ENCODE measurements at regions not wholly inside any gene's neighbourhood (a gene's known extent, or its start where the extent isn't known, plus 50 kb on each side); places are given as distances from the start of the nearest gene placed in this dataset.

DNA sequence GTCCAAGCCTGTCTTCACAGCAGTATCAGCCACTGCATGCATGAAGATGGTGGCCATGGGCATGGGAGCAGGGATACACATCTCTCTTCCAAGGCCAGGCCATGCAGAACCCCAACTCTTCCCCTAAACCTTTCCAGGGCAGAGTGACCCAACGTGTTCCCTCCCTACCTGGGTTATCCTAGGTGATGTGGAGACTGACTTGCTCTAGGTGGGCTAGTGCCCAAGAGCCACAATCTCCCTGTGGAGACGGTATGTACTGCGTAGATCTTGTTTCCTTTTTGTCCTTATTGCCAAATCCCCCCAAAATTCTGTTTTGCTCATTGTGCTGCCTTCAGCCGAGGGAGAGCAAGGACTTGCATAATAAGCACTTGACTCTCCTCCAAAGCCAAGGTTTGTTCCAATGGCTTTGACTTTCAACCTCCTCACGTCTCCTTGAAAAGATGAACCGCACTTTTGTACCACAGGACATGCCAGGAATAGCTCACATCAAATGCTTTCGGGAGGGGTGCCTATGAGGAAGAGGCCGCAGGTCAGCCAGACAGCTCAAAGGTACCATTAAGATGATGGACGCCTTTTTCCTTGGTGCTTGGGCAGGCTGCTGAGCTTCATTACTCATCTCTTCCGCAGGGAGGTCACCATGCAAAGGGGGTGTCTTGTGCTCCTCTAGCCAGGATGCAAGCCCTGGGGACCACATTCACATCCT, 76.2 kb upstream of the GLI2 start:
- TF ChIP-seq, protein P1, sequence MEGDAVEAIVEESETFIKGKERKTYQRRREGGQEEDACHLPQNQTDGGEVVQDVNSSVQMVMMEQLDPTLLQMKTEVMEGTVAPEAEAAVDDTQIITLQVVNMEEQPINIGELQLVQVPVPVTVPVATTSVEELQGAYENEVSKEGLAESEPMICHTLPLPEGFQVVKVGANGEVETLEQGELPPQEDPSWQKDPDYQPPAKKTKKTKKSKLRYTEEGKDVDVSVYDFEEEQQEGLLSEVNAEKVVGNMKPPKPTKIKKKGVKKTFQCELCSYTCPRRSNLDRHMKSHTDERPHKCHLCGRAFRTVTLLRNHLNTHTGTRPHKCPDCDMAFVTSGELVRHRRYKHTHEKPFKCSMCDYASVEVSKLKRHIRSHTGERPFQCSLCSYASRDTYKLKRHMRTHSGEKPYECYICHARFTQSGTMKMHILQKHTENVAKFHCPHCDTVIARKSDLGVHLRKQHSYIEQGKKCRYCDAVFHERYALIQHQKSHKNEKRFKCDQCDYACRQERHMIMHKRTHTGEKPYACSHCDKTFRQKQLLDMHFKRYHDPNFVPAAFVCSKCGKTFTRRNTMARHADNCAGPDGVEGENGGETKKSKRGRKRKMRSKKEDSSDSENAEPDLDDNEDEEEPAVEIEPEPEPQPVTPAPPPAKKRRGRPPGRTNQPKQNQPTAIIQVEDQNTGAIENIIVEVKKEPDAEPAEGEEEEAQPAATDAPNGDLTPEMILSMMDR (IDR thresholded peaks at IDR 0.05; ENCODE audit: insufficient read depth, low read depth, low read length) = no peak
- no peak for TF ChIP-seq EZH2 (IDR thresholded peaks at IDR 0.05; ENCODE audit: insufficient read depth, low read length)

Measured in astrocyte (in vitro differentiated cells and primary cell).